SK-N-SH (cell line): ENCODE measurements at regions not wholly inside any gene's neighbourhood (a gene's known extent, or its start where the extent isn't known, plus 50 kb on each side); places are given as distances from the start of the nearest gene placed in this dataset.

Experiments used
- CTCF ChIA-PET: fragments of 300-600, 350-600 bp; formaldehyde crosslinking; extraction: SDS; loops from one replicate; lab custom pipeline; 2021; lab: Yijun Ruan, JAX
- POLR2A ChIA-PET: fragments of 350-600 bp; sonication (Branson Sonifier 250); formaldehyde crosslinking; extraction: SDS; loops from one replicate; lab custom pipeline; 2020; ENCODE audit warnings: antibody characterized with exemption, inconsistent platforms; lab: Yijun Ruan, JAX
- DNase-seq: peaks from one replicate; pipeline ENCODE4 v3.0.0; 2012
- H2AFZ ChIP-seq: fragments of 200-600 bp; sonication (generic); 2 replicates; pipeline ENCODE4 v1.8.1; 2016; ENCODE audit warnings: antibody characterized with exemption, mild to moderate bottlenecking, low read depth
- H3F3A ChIP-seq: fragments of 200-600 bp; sonication (generic); replicated peaks from 2 replicates; pipeline ENCODE3; 2016; ENCODE audit warnings: antibody characterized with exemption, mild to moderate bottlenecking; ENCODE audit not compliant: insufficient read depth
- H3K27ac ChIP-seq, 2 experiments: fragments of 200-500 bp in 1 of 2; fragments of 200-600 bp in 1 of 2; sonication (Bioruptor generic) in 1 of 2; sonication (generic), shearing (Covaris generic) in 1 of 2; 2 replicates each; pipeline versions ENCODE4 v1.5.1 to v1.6.1; 2014 to 2016; ENCODE audit warnings: low read depth in 2 of 2, inconsistent platforms in 1 of 2, low read length in 1 of 2, mild to moderate bottlenecking in 1 of 2, mixed read lengths in 1 of 2
- H3K27me3 ChIP-seq: fragments of 200-600 bp; sonication (generic), shearing (Covaris generic); 2 replicates; pipeline ENCODE4 v1.6.1; 2016; ENCODE audit warnings: mixed run types; ENCODE audit not compliant: insufficient read depth
- H3K36me3 ChIP-seq, 2 experiments: fragments of 200-500 bp in 1 of 2; fragments of 200-600 bp in 1 of 2; sonication (Bioruptor generic) in 1 of 2; sonication (generic) in 1 of 2; replicated peaks in 1 of 2; 2 replicates each; pipeline versions ENCODE3 to v1.5.1; 2014 to 2016; ENCODE audit warnings: low read length in 1 of 2, mild to moderate bottlenecking in 1 of 2; ENCODE audit not compliant: insufficient read depth in 2 of 2, control insufficient read depth in 1 of 2
- H3K4me1 ChIP-seq, 2 experiments: fragments of 200-500 bp in 1 of 2; fragments of 200-600 bp in 1 of 2; sonication (Bioruptor generic) in 1 of 2; sonication (generic), shearing (Covaris generic) in 1 of 2; 2 replicates each; pipeline versions ENCODE4 v1.5.1 to v1.6.1; 2014 to 2016; ENCODE audit warnings: low read depth in 1 of 2, low read length in 1 of 2, mixed run types in 1 of 2; ENCODE audit not compliant: insufficient read depth in 2 of 2, control insufficient read depth in 1 of 2
- H3K4me2 ChIP-seq: fragments of 200-600 bp; sonication (generic), shearing (Covaris generic); 2 replicates; pipeline ENCODE4 v1.6.1; 2017; ENCODE audit warnings: mixed run types
- H3K4me3 ChIP-seq, 2 experiments: fragments of 200-500 bp in 1 of 2; fragments of 200-600 bp in 1 of 2; sonication (Bioruptor generic) in 1 of 2; sonication (generic), shearing (Covaris generic) in 1 of 2; 2 replicates each; pipeline versions ENCODE4 v1.5.1 to v1.8.1; 2014 to 2016; ENCODE audit warnings: low read depth in 2 of 2, inconsistent platforms in 1 of 2, low read length in 1 of 2, mild to moderate bottlenecking in 1 of 2, mixed read lengths in 1 of 2, moderate library complexity in 1 of 2
- H3K79me2 ChIP-seq: fragments of 200-600 bp; sonication (generic); 2 replicates; pipeline ENCODE4 v1.8.1; 2017; ENCODE audit warnings: mild to moderate bottlenecking; ENCODE audit not compliant: insufficient read depth
- H3K9ac ChIP-seq: fragments of 200-600 bp; sonication (generic); 2 replicates; pipeline ENCODE4 v1.6.1; 2017; ENCODE audit warnings: mixed run types
- H3K9me2 ChIP-seq: fragments of 200-600 bp; sonication (generic); 2 replicates; pipeline ENCODE4 v1.6.1; 2017; ENCODE audit warnings: mixed run types
- H3K9me3 ChIP-seq: fragments of 200-600 bp; sonication (generic); 2 replicates; pipeline ENCODE4 v1.6.1; 2017; ENCODE audit warnings: mixed run types, mild to moderate bottlenecking, moderate library complexity
- H4K20me1 ChIP-seq: fragments of 200-600 bp; sonication (generic); 2 replicates; pipeline ENCODE4 v1.6.1; 2017; ENCODE audit warnings: mild to moderate bottlenecking, mixed run types; ENCODE audit not compliant: insufficient read depth
- CHD2 ChIP-seq: fragments of 150-350 bp; IDR thresholded peaks from 2 replicates; pipeline ENCODE4 v1.6.1; 2018; ENCODE audit warnings: low read length; ENCODE audit not compliant: partially characterized antibody
- ELF1 ChIP-seq: IDR thresholded peaks from 2 replicates; pipeline ENCODE4 v1.4.0; 2012
- EZH2phosphoT487 ChIP-seq: fragments of 200-600 bp; sonication (generic); IDR thresholded peaks from 2 replicates; pipeline ENCODE4 v1.6.1; 2017; ENCODE audit warnings: low read depth, mixed run types, mild to moderate bottlenecking, antibody characterized with exemption, moderate library complexity, borderline replicate concordance
- FOXJ3 ChIP-seq: sonication (generic); formaldehyde crosslinking; IDR thresholded peaks from 2 replicates; pipeline ENCODE4 v1.5.1; 2020; ENCODE audit warnings: mild to moderate bottlenecking, missing genetic modification reagents
- FOXM1 ChIP-seq: IDR thresholded peaks from 2 replicates; pipeline ENCODE4 v1.4.0; 2012; ENCODE audit warnings: low read depth, mild to moderate bottlenecking
- MEF2A ChIP-seq: IDR thresholded peaks from 2 replicates; pipeline ENCODE4 v1.4.0; 2012; ENCODE audit warnings: low read depth, borderline replicate concordance
- NRF1 ChIP-seq: IDR thresholded peaks from 2 replicates; pipeline ENCODE4 v1.6.1; 2012; ENCODE audit warnings: low read depth, mild to moderate bottlenecking, low read length
- RCOR1 ChIP-seq: fragments of 150-350 bp; IDR thresholded peaks from 2 replicates; pipeline ENCODE4 v1.6.1; 2017; ENCODE audit warnings: antibody characterized with exemption, low read length
- RFX5 ChIP-seq: IDR thresholded peaks from 2 replicates; pipeline ENCODE4 v1.6.1; 2012; ENCODE audit warnings: mild to moderate bottlenecking, improper control_type of control experiment, low read length
- WGBS: methylation state at CpG from one replicate; pipeline ENCODE4 v1.1.6; 2017; ENCODE audit warnings: low lambda C conversion rate; 5-methylcytosine and 5-hydroxymethylcytosine counted together
- TF ChIP-seq, protein P1 (sequence below): IDR thresholded peaks from 2 replicates; pipeline ENCODE4 v1.6.1; 2012; ENCODE audit warnings: mild to moderate bottlenecking, low read depth, low read length, moderate library complexity
- TF ChIP-seq, protein P2 (sequence below): IDR thresholded peaks from 2 replicates; pipeline ENCODE4 v1.4.0; 2012; ENCODE audit warnings: low read depth, borderline replicate concordance

DNA sequence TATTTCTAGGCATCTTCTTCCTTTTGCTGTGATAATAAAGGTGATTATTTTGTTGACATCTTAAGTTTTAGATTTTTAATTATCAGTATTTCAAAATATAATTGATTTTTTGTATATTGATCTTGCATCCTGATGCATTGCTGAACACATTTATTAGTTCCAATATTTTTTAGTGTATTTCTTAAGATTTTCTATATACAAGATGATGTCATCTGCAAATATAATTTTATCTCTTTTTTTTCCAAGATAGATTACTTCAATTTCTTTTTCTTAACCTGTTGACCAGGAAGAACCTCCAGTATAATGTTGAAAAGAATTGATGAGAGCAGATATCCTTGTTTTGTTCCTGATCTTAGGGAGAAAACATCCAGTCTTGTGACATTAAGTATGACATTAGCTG is 54.8 kb upstream of the LRRN2 start (continued):
- TF ChIP-seq, protein P1, sequence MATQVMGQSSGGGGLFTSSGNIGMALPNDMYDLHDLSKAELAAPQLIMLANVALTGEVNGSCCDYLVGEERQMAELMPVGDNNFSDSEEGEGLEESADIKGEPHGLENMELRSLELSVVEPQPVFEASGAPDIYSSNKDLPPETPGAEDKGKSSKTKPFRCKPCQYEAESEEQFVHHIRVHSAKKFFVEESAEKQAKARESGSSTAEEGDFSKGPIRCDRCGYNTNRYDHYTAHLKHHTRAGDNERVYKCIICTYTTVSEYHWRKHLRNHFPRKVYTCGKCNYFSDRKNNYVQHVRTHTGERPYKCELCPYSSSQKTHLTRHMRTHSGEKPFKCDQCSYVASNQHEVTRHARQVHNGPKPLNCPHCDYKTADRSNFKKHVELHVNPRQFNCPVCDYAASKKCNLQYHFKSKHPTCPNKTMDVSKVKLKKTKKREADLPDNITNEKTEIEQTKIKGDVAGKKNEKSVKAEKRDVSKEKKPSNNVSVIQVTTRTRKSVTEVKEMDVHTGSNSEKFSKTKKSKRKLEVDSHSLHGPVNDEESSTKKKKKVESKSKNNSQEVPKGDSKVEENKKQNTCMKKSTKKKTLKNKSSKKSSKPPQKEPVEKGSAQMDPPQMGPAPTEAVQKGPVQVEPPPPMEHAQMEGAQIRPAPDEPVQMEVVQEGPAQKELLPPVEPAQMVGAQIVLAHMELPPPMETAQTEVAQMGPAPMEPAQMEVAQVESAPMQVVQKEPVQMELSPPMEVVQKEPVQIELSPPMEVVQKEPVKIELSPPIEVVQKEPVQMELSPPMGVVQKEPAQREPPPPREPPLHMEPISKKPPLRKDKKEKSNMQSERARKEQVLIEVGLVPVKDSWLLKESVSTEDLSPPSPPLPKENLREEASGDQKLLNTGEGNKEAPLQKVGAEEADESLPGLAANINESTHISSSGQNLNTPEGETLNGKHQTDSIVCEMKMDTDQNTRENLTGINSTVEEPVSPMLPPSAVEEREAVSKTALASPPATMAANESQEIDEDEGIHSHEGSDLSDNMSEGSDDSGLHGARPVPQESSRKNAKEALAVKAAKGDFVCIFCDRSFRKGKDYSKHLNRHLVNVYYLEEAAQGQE: no peak
- TF ChIP-seq, protein P2, sequence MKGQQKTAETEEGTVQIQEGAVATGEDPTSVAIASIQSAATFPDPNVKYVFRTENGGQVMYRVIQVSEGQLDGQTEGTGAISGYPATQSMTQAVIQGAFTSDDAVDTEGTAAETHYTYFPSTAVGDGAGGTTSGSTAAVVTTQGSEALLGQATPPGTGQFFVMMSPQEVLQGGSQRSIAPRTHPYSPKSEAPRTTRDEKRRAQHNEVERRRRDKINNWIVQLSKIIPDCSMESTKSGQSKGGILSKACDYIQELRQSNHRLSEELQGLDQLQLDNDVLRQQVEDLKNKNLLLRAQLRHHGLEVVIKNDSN: no peak
- TF ChIP-seq CHD2 (no peak), EZH2phosphoT487 (no peak), RCOR1 (no peak), ELF1 (no peak)
- TF ChIP-seq, all 33 proteins: peak for 0

DNA sequence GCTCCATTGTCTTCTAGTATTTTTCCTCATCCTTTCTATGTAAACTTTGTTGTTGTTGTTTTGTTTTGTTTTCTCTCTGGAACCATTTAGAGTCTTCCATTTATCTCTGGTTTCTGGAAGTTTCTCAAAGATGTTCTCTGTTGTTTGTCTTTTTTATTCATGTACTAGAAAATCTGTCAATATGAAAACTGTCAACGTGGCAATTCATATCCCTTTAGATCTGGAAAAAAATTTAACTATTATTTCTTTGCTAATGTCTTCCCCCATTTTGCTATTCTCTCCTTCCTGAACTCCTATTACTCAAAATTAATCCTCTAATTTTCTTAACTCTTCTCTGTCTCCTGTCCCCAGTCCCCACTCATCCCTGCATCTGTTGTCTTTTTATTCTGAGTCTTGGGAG is 55.9 kb upstream of the LRRN2 start:
- Histone ChIP-seq H3K9me3 (0 out of 2 replicates have a peak, but pooled peaks cover 8% of the 10 kb centered on the region), H3K9me2 (no peaks in the 10 kb centered on the region), H3K27ac (no peak overlapping the region), H4K20me1 (no peaks in the 10 kb centered on the region), H3F3A (no peaks in the 10 kb centered on the region), H3K9ac (no peak overlapping the region), H3K27me3 (peaks cover 27% of the 10 kb centered on the region; the same call in 1 of the 2 replicates), H3K79me2 (no peaks in the 10 kb centered on the region), H3K4me3 (no peak overlapping the region), H2AFZ (no peak overlapping the region), H3K4me2 (no peak overlapping the region), H3K4me1 (peaks cover 0 to 21% of the 10 kb centered on the region in 2 experiments; a peak in 2 of 4 replicates), H3K36me3 (no peaks in the 10 kb centered on the region)
- DNase-seq: no peak
- TF ChIP-seq NRF1 (no peak), RFX5 (no peak), MEF2A (no peak), RCOR1 (no peak), FOXM1 (no peak), FOXJ3 (no peak)
- CTCF ChIA-PET: interaction anchor here (1.2 kb wide), 1 partner anchor 22 kb away, joined by 3 read pairs; no protein-coding TSS in a partner anchor
- POLR2A ChIA-PET: no interaction called here
- 15% methylated on average over 1 of the region's 1 CpG for WGBS
